ENCODE measurements at regions not wholly inside any gene's neighbourhood (a gene's known extent, or its start where the extent isn't known, plus 50 kb on each side); places are given as distances from the start of the nearest gene placed in this dataset.

DNA sequence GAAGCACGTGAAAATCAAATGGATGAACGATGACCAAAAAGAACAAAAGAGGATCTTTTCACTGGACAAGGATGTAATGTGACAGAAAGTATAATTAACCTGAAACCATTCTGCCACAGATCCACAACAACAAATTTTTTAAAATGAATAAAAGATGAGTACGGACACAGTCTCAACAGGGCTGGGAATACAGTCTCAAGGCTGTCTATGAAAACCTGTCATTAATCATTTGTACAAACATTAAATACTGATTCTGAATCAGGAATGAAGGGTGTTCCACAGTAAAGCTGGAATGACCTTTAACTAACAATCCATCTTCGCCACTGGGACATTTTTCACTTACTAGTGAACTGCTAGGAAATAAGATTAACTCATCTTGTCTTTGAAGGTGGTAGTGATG, 506.9 kb upstream of the ADAMTS9 start:
- Histone ChIP-seq H3K4me3 (no peak overlapping the region), H3F3A (replicated peaks; ENCODE audit: low read depth) (no peaks in the 10 kb centered on the region), H3K27me3 (ENCODE audit: insufficient read depth) (no peaks in the 10 kb centered on the region), H2AFZ (no peak overlapping the region), H3K4me1 (ENCODE audit: insufficient read depth) (peaks cover 7% of the 10 kb centered on the region; the same call in 1 of the 2 replicates), H3K9me2 (ENCODE audit: insufficient read depth) (peaks cover 8% of the 10 kb centered on the region; the same call in 1 of the 2 replicates), H4K20me1 (replicated peaks; ENCODE audit: insufficient read depth) (no peaks in the 10 kb centered on the region), H3K36me3 (ENCODE audit: insufficient read depth) (no peaks in the 10 kb centered on the region), H3K27ac (ENCODE audit: low read depth) (no peak overlapping the region), H3K79me2 (replicated peaks; ENCODE audit: insufficient read depth) (no peaks in the 10 kb centered on the region), H3K4me2 (no peak overlapping the region)
- TF ChIP-seq, protein P1, sequence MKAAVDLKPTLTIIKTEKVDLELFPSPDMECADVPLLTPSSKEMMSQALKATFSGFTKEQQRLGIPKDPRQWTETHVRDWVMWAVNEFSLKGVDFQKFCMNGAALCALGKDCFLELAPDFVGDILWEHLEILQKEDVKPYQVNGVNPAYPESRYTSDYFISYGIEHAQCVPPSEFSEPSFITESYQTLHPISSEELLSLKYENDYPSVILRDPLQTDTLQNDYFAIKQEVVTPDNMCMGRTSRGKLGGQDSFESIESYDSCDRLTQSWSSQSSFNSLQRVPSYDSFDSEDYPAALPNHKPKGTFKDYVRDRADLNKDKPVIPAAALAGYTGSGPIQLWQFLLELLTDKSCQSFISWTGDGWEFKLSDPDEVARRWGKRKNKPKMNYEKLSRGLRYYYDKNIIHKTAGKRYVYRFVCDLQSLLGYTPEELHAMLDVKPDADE (IDR thresholded peaks at IDR 0.05): no peak
- TF ChIP-seq REST (IDR thresholded peaks at IDR 0.05; ENCODE audit: unreplicated experiment) (no peak), JUNB (IDR thresholded peaks at IDR 0.05; ENCODE audit: unreplicated experiment) (no peak), POLR2AphosphoS5 (IDR thresholded peaks at IDR 0.05; ENCODE audit: low read depth) (no peak), EZH2phosphoT487 (IDR thresholded peaks at IDR 0.05; ENCODE audit: unreplicated experiment) (no peak), NANOG (IDR thresholded peaks at IDR 0.05; ENCODE audit: borderline replicate concordance) (no peak), ZNF114 (CRISPR knock-in tag; IDR thresholded peaks at IDR 0.05) (no peak), STAT1 (IDR thresholded peaks at IDR 0.05; ENCODE audit: unreplicated experiment) (no peak), CREB1 (CRISPR knock-in tag; IDR thresholded peaks at IDR 0.05; ENCODE audit: low read depth) (no peak), ZNF331 (CRISPR knock-in tag; IDR thresholded peaks at IDR 0.05; ENCODE audit: low read depth) (no peak), EZH2 (IDR thresholded peaks at IDR 0.05; ENCODE audit: low read depth, unreplicated experiment) (no peak), ZNF462 (CRISPR knock-in tag; IDR thresholded peaks at IDR 0.05) (no peak)
- TF ChIP-seq, protein P2, sequence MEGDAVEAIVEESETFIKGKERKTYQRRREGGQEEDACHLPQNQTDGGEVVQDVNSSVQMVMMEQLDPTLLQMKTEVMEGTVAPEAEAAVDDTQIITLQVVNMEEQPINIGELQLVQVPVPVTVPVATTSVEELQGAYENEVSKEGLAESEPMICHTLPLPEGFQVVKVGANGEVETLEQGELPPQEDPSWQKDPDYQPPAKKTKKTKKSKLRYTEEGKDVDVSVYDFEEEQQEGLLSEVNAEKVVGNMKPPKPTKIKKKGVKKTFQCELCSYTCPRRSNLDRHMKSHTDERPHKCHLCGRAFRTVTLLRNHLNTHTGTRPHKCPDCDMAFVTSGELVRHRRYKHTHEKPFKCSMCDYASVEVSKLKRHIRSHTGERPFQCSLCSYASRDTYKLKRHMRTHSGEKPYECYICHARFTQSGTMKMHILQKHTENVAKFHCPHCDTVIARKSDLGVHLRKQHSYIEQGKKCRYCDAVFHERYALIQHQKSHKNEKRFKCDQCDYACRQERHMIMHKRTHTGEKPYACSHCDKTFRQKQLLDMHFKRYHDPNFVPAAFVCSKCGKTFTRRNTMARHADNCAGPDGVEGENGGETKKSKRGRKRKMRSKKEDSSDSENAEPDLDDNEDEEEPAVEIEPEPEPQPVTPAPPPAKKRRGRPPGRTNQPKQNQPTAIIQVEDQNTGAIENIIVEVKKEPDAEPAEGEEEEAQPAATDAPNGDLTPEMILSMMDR (conservative IDR thresholded peaks at IDR 0.05; ENCODE audit: low read depth in 2 of 2): no peak
- H3K27me3 Mint-ChIP-seq (ENCODE audit: insufficient read depth, low read depth, poor library complexity): no peaks in the 10 kb centered on the region
- no peak for DNase-seq (ENCODE audit: low spot score)
- no peak for ATAC-seq
- H3K36me3 Mint-ChIP-seq (ENCODE audit: low read depth): no peaks in the 10 kb centered on the region
- H3K9me3 Mint-ChIP-seq: no peaks in the 10 kb centered on the region
- H3K27ac Mint-ChIP-seq: no peak overlapping the region
- H3K4me1 Mint-ChIP-seq: peaks cover 21% of the 10 kb centered on the region
- no peak overlapping the region for H3K4me3 Mint-ChIP-seq
